HFF-Myc (cell line): ENCODE measurements at regions not wholly inside any gene's neighbourhood (a gene's known extent, or its start where the extent isn't known, plus 50 kb on each side); places are given as distances from the start of the nearest gene placed in this dataset.

Source experiments
- DNase-seq: peaks from one replicate; pipeline ENCODE4 v3.0.0-alpha.2; 2011; ENCODE audit warnings: low read depth; ENCODE audit errors: extremely low read depth
- H3K4me3 ChIP-seq: replicated peaks from 2 replicates; pipeline ENCODE4 v1.5.1; 2011; ENCODE audit warnings: low read depth, mild to moderate bottlenecking, control low read depth, low read length
- TF ChIP-seq, protein P1 (sequence below): IDR thresholded peaks from 2 replicates; pipeline ENCODE4 v1.5.1; 2012; ENCODE audit warnings: mild to moderate bottlenecking, low read depth, low read length, control low read depth; ENCODE audit errors: missing control alignments

DNA sequence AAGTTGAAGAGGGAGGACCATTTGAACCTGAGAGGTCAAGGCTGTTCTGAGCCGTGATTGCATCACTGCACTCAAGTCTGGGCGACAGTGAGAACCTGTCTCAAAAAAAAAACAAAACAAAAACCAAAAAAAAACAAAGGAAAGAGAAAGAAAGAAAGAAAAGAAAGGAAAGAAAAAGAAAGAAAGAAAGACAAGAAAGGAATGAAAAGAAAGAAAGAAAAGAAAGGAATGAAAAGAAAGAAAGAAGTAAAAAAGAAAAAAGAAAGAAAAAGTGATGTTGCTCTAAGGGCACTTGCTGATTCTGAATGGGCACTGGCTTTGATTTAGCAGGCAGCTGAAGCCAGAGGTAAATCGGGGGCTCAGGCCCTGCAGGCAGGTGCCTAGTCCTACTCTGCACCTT is 161.0 kb downstream of the MCHR2 start:
- DNase-seq: no peak
- H3K4me3 ChIP-seq: no peak overlapping the region
- TF ChIP-seq, protein P1, sequence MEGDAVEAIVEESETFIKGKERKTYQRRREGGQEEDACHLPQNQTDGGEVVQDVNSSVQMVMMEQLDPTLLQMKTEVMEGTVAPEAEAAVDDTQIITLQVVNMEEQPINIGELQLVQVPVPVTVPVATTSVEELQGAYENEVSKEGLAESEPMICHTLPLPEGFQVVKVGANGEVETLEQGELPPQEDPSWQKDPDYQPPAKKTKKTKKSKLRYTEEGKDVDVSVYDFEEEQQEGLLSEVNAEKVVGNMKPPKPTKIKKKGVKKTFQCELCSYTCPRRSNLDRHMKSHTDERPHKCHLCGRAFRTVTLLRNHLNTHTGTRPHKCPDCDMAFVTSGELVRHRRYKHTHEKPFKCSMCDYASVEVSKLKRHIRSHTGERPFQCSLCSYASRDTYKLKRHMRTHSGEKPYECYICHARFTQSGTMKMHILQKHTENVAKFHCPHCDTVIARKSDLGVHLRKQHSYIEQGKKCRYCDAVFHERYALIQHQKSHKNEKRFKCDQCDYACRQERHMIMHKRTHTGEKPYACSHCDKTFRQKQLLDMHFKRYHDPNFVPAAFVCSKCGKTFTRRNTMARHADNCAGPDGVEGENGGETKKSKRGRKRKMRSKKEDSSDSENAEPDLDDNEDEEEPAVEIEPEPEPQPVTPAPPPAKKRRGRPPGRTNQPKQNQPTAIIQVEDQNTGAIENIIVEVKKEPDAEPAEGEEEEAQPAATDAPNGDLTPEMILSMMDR: no peak

DNA sequence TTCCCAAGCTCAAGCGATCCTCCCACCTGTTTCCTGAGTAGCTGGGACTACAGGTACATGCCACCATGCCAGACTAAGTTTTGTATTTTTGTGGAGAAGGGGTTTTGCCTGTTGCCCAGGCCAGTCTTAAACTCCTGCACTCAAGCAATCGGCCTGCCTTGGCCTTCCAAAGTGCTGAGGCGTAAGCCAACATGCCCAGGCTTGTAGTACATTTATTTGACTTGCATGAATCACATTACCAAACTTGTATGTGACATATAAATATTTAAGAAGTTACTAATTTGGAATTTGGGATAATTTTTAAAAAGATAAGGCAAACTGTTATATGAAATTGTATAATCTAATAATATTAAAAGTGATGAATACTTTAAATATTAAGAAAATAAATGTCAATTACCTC is 157.6 kb downstream of the MCHR2 start:
- TF ChIP-seq, protein P1: no peak
- no peak overlapping the region for H3K4me3 ChIP-seq
- no peak for DNase-seq

DNA sequence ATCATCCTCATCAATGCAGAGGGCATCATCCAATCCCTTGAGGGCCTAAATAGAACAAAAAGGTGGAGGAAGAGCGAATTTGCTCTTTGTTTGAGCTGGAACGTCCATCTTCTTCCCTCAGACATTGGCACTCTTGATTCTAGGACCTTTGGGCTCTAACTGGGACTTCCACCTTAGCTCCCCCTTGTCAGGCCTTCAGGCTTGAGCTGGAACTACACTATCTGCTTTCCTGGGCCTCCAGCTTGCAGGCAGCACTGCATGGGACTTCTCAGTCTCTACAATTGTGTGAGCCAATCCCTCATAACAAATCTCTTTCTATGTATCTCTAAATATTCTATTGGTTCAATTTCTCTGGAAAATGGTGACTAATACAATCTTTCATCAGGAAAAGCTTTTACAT is 155.4 kb downstream of the MCHR2 start:
- TF ChIP-seq, protein P1: no peak
- DNase-seq: no peak
- no peak overlapping the region for H3K4me3 ChIP-seq

DNA sequence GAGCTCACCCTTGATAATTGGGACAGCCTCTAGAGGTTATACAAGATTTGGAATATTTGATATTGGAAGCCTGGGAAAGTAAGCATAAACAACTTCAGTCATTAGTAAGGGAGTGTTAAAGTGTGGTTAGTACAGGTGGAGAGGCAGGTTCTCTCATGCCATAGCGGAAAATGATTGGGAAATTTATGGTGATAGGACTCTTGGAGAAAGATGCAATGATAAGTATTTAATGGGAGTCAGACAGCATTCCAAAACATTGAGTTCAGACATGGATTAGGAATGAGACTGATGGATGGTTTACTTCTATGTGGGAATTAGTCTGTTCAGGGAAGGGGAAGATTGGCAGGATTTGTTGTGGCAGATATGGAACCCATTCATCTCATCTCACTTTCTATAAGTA is 152.7 kb downstream of the MCHR2 start:
- H3K4me3 ChIP-seq: no peak overlapping the region
- DNase-seq: no peak
- TF ChIP-seq, protein P1: no peak

DNA sequence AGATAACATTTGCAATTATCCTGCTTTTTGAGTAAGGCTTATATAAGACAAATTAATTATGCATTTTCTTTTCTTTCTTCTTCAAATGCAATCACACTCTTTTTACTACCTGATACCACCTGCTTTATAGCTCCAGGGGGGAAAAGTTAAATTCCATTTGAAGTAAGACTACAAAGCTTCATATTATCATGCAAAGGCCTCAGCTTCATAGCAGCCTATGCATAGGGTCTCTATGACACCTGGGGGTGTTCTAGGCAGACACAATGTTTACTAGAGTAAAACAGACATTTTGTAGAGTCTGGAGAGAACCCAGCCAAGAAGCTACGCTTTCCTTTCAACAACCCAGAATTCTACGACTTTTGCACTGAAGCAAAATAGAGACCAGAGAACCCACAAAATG is 148.0 kb downstream of the MCHR2 start:
- DNase-seq: no peak
- no peak overlapping the region for H3K4me3 ChIP-seq
- TF ChIP-seq, protein P1: no peak

DNA sequence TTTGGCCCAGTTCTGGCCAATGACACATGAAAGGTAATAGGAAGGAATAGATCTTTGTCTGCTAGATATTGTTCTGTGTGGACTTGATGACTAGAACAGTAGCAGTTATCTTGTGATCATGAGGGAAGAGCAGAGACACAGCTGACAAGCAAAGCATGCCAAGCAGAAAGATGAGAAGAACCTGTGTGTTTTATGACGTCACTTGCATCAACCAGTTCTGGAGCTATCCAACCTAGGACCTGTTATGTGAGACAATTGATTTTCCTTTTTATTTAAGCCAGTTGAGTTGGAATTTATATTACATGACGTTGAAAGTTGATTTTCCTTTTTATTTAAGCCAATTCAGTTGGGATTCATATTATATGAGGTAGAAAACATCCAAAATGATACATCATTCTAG is 143.2 kb downstream of the MCHR2 start:
- DNase-seq: no peak
- TF ChIP-seq, protein P1: no peak

DNA sequence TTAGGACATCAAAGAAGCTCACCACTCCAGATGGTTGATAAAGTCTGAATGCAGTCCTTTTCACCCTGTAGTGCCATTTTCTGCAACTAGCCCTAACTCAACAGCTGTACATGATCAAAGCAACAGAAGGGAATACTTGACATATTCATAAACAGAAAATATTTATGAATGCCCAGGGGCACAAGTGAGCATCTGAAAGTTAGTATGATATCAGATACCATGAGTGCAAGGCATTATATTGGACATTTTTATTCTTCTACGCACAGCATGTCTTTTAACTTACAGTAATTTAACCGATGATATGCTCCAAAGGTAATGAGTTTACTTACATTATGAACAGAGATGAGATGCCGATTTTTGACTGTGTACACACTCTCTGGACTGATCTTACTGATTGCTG is 142.0 kb downstream of the MCHR2 start:
- H3K4me3 ChIP-seq: no peak overlapping the region
- TF ChIP-seq, protein P1: no peak
- DNase-seq: no peak

More for the DNA sequence above, 143.2 kb downstream of the MCHR2 start:
- no peak overlapping the region for H3K4me3 ChIP-seq
